ENCODE measurements at regions not wholly inside any gene's neighbourhood (a gene's known extent, or its start where the extent isn't known, plus 50 kb on each side); places are given as distances from the start of the nearest gene placed in this dataset.
A peak's percentile ranks its signal among the peaks of the same experiment; 100 is the strongest.

- TF ChIP-seq FOXA1 (IDR thresholded peaks at IDR 0.05) (no peak), FOXA1 (CRISPR knock-in tag; IDR thresholded peaks at IDR 0.05) (peak; percentile 85), ZNF775 (CRISPR knock-in tag; IDR thresholded peaks at IDR 0.05; ENCODE audit: borderline replicate concordance) (no peak), MAZ (IDR thresholded peaks at IDR 0.05; ENCODE audit: borderline replicate concordance, low read depth, low read length) (peak; percentile 33; the same call in 1 of the 2 replicates), MAZ (CRISPR knock-in tag; IDR thresholded peaks at IDR 0.05; ENCODE audit: low read depth) (no peak), MED1 (CRISPR knock-in tag; IDR thresholded peaks at IDR 0.05) (peak; percentile 45; the same call in 1 of the 2 replicates), HNRNPH1 (optimal IDR thresholded peaks at IDR 0.05; ENCODE audit: low read depth, low read length) (no peak), SRSF9 (IDR thresholded peaks at IDR 0.05; ENCODE audit: borderline replicate concordance, insufficient read depth, low read depth, low read length, poor library complexity, severe bottlenecking) (no peak), TIGD3 (CRISPR knock-in tag; IDR thresholded peaks at IDR 0.05; ENCODE audit: borderline replicate concordance) (no peak), MAF1 (CRISPR knock-in tag; IDR thresholded peaks at IDR 0.05; ENCODE audit: borderline replicate concordance) (no peak), ZNF644 (CRISPR knock-in tag; IDR thresholded peaks at IDR 0.05; ENCODE audit: low read depth) (no peak), ZNF781 (CRISPR knock-in tag; IDR thresholded peaks at IDR 0.05; ENCODE audit: borderline replicate concordance, not compliant biosample characterization) (no peak), ELF3 (CRISPR knock-in tag; IDR thresholded peaks at IDR 0.05) (0 out of 2 replicates have a peak, but pooled peaks have one; percentile 12), THAP8 (CRISPR knock-in tag; IDR thresholded peaks at IDR 0.05; ENCODE audit: borderline replicate concordance) (no peak), THYN1 (CRISPR knock-in tag; IDR thresholded peaks at IDR 0.05; ENCODE audit: borderline replicate concordance, low read depth) (no peak), IKZF4 (CRISPR knock-in tag; IDR thresholded peaks at IDR 0.05; ENCODE audit: borderline replicate concordance, low read depth, not compliant biosample characterization) (no peak), ZNF710 (CRISPR knock-in tag; IDR thresholded peaks at IDR 0.05; ENCODE audit: borderline replicate concordance) (peak; percentile 98), THAP11 (CRISPR knock-in tag; IDR thresholded peaks at IDR 0.05) (peak; percentile 40; the same call in 1 of the 2 replicates), SOX6 (IDR thresholded peaks at IDR 0.05) (no peak), SOX6 (CRISPR knock-in tag; IDR thresholded peaks at IDR 0.05) (peak; percentile 91), ZNF569 (CRISPR knock-in tag; IDR thresholded peaks at IDR 0.05; ENCODE audit: borderline replicate concordance) (no peak), RARA (CRISPR knock-in tag; IDR thresholded peaks at IDR 0.05) (peak; percentile 85), CEBPG (CRISPR knock-in tag; IDR thresholded peaks at IDR 0.05) (0 out of 2 replicates have a peak, but pooled peaks have one; percentile 20), SMAD3 (CRISPR knock-in tag; IDR thresholded peaks at IDR 0.05) (no peak), TFAP4 (IDR thresholded peaks at IDR 0.05; ENCODE audit: borderline replicate concordance, low read depth) (peak; percentile 100), ZMYM3 (CRISPR knock-in tag; IDR thresholded peaks at IDR 0.05) (peak; percentile 31; the same call in 1 of the 2 replicates)
These were observed 380.4 kb downstream of the TNS1 start (continued) for GRCh38 chr2:217622205-217623060.
